K562 (cell line): ENCODE measurements at regions not wholly inside any gene's neighbourhood (a gene's known extent, or its start where the extent isn't known, plus 50 kb on each side); places are given as distances from the start of the nearest gene placed in this dataset.

Experiments used
- ATAC-seq: fragments of 200-7000 bp; cut with Tn5 transposase; 3 replicates; pipeline ENCODE4 v1.9.1; 2020; ENCODE audit warnings: moderate library complexity
- BruUV-seq: library from RNA; stranded (reverse); fragments of 400-500 nt; replicated peaks from 2 replicates; lab custom pipeline; 2021; lab: Mats Ljungman, UMichigan
- CTCF ChIA-PET: fragments of 300-600 bp; formaldehyde crosslinking; extraction: SDS; loops from one replicate; lab custom pipeline; 2021; ENCODE audit warnings: low intra/inter-chr PET ratio; lab: Yijun Ruan, JAX
- POLR2A ChIA-PET: fragments of 300-600, 350-650 bp; sonication (Branson Sonifier 250); formaldehyde crosslinking; extraction: SDS; loops from one replicate; lab custom pipeline; 2021; ENCODE audit warnings: antibody characterized with exemption, inconsistent platforms; lab: Yijun Ruan, JAX
- DNase-seq, 4 experiments: peaks; one replicate each; pipeline versions ENCODE4 v3.0.0 to v3.0.0-alpha.2; 2011 to 2018; ENCODE audit warnings: low spot score in 3 of 4, mixed read lengths in 3 of 4; ENCODE audit errors: extremely low read depth in 1 of 4
- FAIRE-seq: peaks from 2 replicates; lab custom pipeline; 2011; peaks lifted over from hg19 to GRCh38; lab: Jason Lieb, UNC
- H2AFZ ChIP-seq: 2 replicates; pipeline ENCODE4 v1.6.0; 2011; ENCODE audit warnings: low read depth, low read length, control low read depth, inconsistent platforms
- H3K27ac ChIP-seq: fragments of 200-600 bp; 3 replicates; pipeline ENCODE4 v1.8.0; 2011; ENCODE audit warnings: low read depth, mild to moderate bottlenecking, control low read depth, inconsistent platforms, low read length, moderate library complexity, mixed read lengths; ENCODE audit errors: extremely low read depth
- H3K27me3 ChIP-seq, 2 experiments: fragments of 300-600 bp in 1 of 2; 2 replicates in 1 of 2; 3 replicates in 1 of 2; pipeline versions ENCODE4 v1.6.0 to v1.8.0; 2011; ENCODE audit warnings: inconsistent platforms in 2 of 2, low read length in 2 of 2, mild to moderate bottlenecking in 1 of 2, mixed read lengths in 1 of 2, moderate library complexity in 1 of 2; ENCODE audit not compliant: control insufficient read depth in 2 of 2, insufficient read depth in 2 of 2
- H3K36me3 ChIP-seq: fragments of 300-600 bp; 3 replicates; pipeline ENCODE4 v1.8.0; 2011; ENCODE audit warnings: mild to moderate bottlenecking, low read length, inconsistent platforms; ENCODE audit not compliant: control insufficient read depth, insufficient read depth
- H3K4me1 ChIP-seq, 2 experiments: fragments of 200-600 bp in 1 of 2; replicated peaks in 1 of 2; 2 replicates in 1 of 2; 3 replicates in 1 of 2; pipeline versions ENCODE4 v1.5.1 to v1.8.0; 2011; ENCODE audit warnings: inconsistent platforms in 2 of 2, low read length in 2 of 2, mild to moderate bottlenecking in 1 of 2, mixed read lengths in 1 of 2, moderate library complexity in 1 of 2; ENCODE audit not compliant: control insufficient read depth in 2 of 2, insufficient read depth in 2 of 2
- H3K4me2 ChIP-seq: 2 replicates; pipeline ENCODE4 v1.6.1; 2011; ENCODE audit warnings: low read length, control low read depth, inconsistent platforms, mixed read lengths; ENCODE audit not compliant: insufficient read depth
- H3K4me3 ChIP-seq: fragments of 200-600 bp; sonication (generic), shearing (Covaris generic); 2 replicates; pipeline ENCODE4 v1.5.1; 2016; ENCODE audit warnings: control low read depth, inconsistent platforms
- H3K79me2 ChIP-seq: fragments of 200-600 bp; 3 replicates; pipeline ENCODE4 v1.8.0; 2011; ENCODE audit warnings: low read length, inconsistent platforms; ENCODE audit not compliant: control insufficient read depth, insufficient read depth
- H3K9ac ChIP-seq, 2 experiments: 2 replicates each; pipeline versions ENCODE4 v1.6.0 to v1.6.1; 2011; ENCODE audit warnings: low read depth in 2 of 2, low read length in 2 of 2, control low read depth in 1 of 2, inconsistent platforms in 1 of 2, mild to moderate bottlenecking in 1 of 2, mixed read lengths in 1 of 2; ENCODE audit not compliant: insufficient read depth in 1 of 2
- H3K9me1 ChIP-seq: one replicate; pipeline ENCODE4 v1.6.0; 2011; ENCODE audit warnings: inconsistent platforms, mild to moderate bottlenecking, low read length, moderate library complexity; ENCODE audit not compliant: control insufficient read depth, insufficient read depth
- H3K9me3 ChIP-seq: replicated peaks from 2 replicates; pipeline ENCODE4 v1.5.1; 2011; ENCODE audit warnings: low read depth, low read length, inconsistent platforms; ENCODE audit not compliant: control insufficient read depth, insufficient read depth
- H4K20me1 ChIP-seq: replicated peaks from 2 replicates; pipeline ENCODE4 v1.6.1; 2011; ENCODE audit warnings: low read length, inconsistent platforms, mixed read lengths; ENCODE audit not compliant: control insufficient read depth, insufficient read depth
- ARNT ChIP-seq, 2 experiments: fragments of 450-650 bp; IDR thresholded peaks; 2 replicates each; pipeline ENCODE4 v1.6.1; 2016; ENCODE audit warnings: mild to moderate bottlenecking in 1 of 2
- HEY1 ChIP-seq: fragments of 250-450 bp; sonication (Bioruptor Pico); IDR thresholded peaks from 2 replicates; pipeline ENCODE4 v1.5.0; 2020; ENCODE audit warnings: mild to moderate bottlenecking, moderate library complexity, borderline replicate concordance
- NFYB ChIP-seq: IDR thresholded peaks from 2 replicates; pipeline ENCODE4 v1.6.1; 2011; ENCODE audit warnings: mild to moderate bottlenecking, moderate library complexity; ENCODE audit not compliant: insufficient read length; ENCODE audit errors: extremely low read depth
- POLR2B ChIP-seq: fragments of 450-650 bp; IDR thresholded peaks from 2 replicates; pipeline ENCODE4 v1.6.1; 2018; ENCODE audit warnings: low read depth; ENCODE audit not compliant: partially characterized antibody
- POU5F1 ChIP-seq: fragments of 150-350 bp; IDR thresholded peaks from 2 replicates; pipeline ENCODE4 v1.6.1; 2014; ENCODE audit warnings: borderline replicate concordance, low read length, low read depth, mild to moderate bottlenecking; ENCODE audit not compliant: partially characterized antibody
- RB1 ChIP-seq: fragments of 450-650 bp; IDR thresholded peaks from 2 replicates; pipeline ENCODE4 v1.6.1; 2017; ENCODE audit warnings: low read depth, mild to moderate bottlenecking
- RBM25 ChIP-seq: fragments of 200-400 bp; formaldehyde crosslinking; IDR thresholded peaks from 2 replicates; pipeline ENCODE4 v1.6.1; 2018; ENCODE audit warnings: low read length, low read depth, moderate library complexity; ENCODE audit not compliant: severe bottlenecking
- SMARCA4 ChIP-seq: fragments of 450-650 bp; IDR thresholded peaks from 2 replicates; pipeline ENCODE4 v1.6.1; 2016
- TAF9B ChIP-seq: fragments of 450-650 bp; IDR thresholded peaks from 2 replicates; pipeline ENCODE4 v1.6.1; 2018; ENCODE audit warnings: mild to moderate bottlenecking; ENCODE audit not compliant: partially characterized antibody
- ZFPM2 ChIP-seq: fragments of 250-450 bp; sonication (Bioruptor Pico); IDR thresholded peaks from 2 replicates; pipeline ENCODE4 v1.5.1; 2022; ENCODE audit warnings: mild to moderate bottlenecking
- ZNF239 ChIP-seq: fragments of 250-450 bp; sonication (Bioruptor Pico); IDR thresholded peaks from 2 replicates; pipeline ENCODE4 v1.4.0; 2020; ENCODE audit warnings: mild to moderate bottlenecking
- WGBS: fragments of 100-300 bp; shearing (Covaris generic); methylation state at CpG from one replicate; pipeline ENCODE4 v1.1.6; 2016; ENCODE audit warnings: low coverage, mixed read lengths; ENCODE audit not compliant: insufficient coverage; ENCODE audit errors: missing lambda C conversion rate; 5-methylcytosine and 5-hydroxymethylcytosine counted together
- in situ Hi-C: fragments of 300-500 bp; cut with MboI; formaldehyde crosslinking; loops from 4 replicates; pipeline ENCODE4 v1.15.0; 2018; ENCODE audit warnings: inconsistent platforms, mixed read lengths
- intact Hi-C: fragments of 100-400 bp; cut with micrococcal nuclease; formaldehyde crosslinking; loops from 2 replicates; pipeline ENCODE4 v1.14.2; 2022
- TF ChIP-seq, protein P1 (sequence below): fragments of 200-800 bp; sonication (Bioruptor generic); IDR thresholded peaks from 2 replicates; pipeline ENCODE4 v1.6.1; 2017; ENCODE audit warnings: missing genetic modification characterization, missing compliant biosample characterization
- TF ChIP-seq, protein P2 (sequence below): fragments of 450-650 bp; IDR thresholded peaks from 2 replicates; pipeline ENCODE4 v1.7.0; 2016; ENCODE audit warnings: borderline replicate concordance
- TF ChIP-seq, protein P3 (sequence below): sonication (generic); formaldehyde crosslinking; IDR thresholded peaks from 2 replicates; pipeline ENCODE4 v1.8.0; 2022; ENCODE audit warnings: mild to moderate bottlenecking, missing genetic modification reagents, borderline replicate concordance

DNA sequence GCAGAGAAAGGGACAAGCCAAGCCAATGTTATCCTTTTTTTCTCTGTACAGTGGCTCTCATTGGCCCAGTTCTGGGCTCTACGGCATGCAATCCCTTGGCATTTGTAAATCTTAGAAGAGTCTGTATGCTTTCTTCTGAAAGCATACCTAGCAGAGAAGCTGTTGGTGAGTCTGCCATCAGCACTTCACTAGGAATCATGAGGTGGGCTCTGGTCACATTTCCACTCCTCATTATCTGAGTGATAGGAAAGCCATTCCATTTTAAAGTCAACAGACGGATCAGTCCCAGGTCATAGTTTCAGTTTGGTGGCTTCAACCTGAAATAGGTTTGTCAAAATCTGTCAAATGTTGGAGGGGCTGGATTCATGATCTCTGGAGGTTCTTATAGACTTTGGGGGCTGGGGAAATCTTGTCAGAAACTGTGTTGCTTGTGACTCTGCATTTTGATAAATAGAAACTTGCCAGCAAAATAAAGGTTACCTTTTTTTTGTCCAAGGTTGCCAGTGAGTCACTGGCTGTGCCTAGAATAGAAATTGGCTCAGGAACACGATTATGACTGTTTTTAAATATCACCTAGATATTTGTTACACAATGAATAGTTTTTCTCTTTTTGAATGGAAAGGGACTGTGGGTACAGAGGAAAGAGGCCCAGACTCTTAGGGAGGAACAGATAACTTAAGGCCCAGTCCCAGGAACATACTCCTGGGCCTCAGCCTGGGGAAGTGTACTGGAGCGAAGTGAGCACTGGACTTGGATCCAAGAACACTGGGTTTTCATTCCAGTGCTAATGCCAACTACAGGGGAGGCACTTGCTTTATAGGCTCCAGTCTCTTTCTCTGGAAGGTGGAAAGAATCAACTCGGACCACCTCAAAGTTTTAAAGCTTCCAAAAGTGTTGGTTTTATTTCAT lies 183.1 kb downstream of the NMUR2 start (continued):
- TF ChIP-seq, protein P1, sequence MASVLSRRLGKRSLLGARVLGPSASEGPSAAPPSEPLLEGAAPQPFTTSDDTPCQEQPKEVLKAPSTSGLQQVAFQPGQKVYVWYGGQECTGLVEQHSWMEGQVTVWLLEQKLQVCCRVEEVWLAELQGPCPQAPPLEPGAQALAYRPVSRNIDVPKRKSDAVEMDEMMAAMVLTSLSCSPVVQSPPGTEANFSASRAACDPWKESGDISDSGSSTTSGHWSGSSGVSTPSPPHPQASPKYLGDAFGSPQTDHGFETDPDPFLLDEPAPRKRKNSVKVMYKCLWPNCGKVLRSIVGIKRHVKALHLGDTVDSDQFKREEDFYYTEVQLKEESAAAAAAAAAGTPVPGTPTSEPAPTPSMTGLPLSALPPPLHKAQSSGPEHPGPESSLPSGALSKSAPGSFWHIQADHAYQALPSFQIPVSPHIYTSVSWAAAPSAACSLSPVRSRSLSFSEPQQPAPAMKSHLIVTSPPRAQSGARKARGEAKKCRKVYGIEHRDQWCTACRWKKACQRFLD (CRISPR knock-in tag) = no peak
- TF ChIP-seq RBM25 = no peak
- no peak for TF ChIP-seq POLR2B
- TF ChIP-seq, all 486 proteins: peak for 0

DNA sequence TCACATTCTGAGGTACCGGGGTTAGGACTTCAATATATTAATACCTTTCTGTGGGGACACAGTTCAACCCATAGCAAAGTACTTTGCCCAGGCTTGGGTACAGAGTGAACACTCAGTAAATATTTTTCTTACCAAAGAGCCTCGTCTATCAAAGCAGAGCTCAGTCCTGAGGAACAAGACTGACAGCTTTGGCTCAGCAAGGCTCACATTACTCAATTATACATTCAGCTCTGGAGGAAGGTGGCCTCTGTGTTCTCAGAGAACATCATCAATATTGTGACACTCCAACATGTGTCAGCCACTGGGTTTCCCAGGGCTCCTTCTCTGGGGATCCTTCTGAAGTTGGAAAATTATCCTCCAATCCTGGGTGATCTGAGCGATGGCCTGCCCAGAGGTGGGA lies 186.4 kb downstream of the NMUR2 start:
- intact Hi-C loops (no loop called here), in situ Hi-C loops (no loop called here)
- no peaks in the 10 kb centered on the region for H3K4me1 ChIP-seq
- H3K9ac ChIP-seq = no peak overlapping the region
- 0% methylated on average over 3 of the region's 3 CpGs for WGBS
- H3K27me3 ChIP-seq = no peaks in the 10 kb centered on the region
- CTCF ChIA-PET = no interaction called here
- ATAC-seq = no peak
- H2AFZ ChIP-seq = no peak overlapping the region
- H4K20me1 ChIP-seq = no peaks in the 10 kb centered on the region
- TF ChIP-seq NFYB (no peak), TAF9B (no peak), RB1 (no peak), POU5F1 (no peak), SMARCA4 (no peak), ZFPM2 (CRISPR knock-in tag) (no peak), HEY1 (CRISPR knock-in tag) (no peak), ZNF239 (CRISPR knock-in tag) (no peak), ARNT (IDR thresholded peaks at IDR 0.05) (no peak)
- TF ChIP-seq, protein P2, sequence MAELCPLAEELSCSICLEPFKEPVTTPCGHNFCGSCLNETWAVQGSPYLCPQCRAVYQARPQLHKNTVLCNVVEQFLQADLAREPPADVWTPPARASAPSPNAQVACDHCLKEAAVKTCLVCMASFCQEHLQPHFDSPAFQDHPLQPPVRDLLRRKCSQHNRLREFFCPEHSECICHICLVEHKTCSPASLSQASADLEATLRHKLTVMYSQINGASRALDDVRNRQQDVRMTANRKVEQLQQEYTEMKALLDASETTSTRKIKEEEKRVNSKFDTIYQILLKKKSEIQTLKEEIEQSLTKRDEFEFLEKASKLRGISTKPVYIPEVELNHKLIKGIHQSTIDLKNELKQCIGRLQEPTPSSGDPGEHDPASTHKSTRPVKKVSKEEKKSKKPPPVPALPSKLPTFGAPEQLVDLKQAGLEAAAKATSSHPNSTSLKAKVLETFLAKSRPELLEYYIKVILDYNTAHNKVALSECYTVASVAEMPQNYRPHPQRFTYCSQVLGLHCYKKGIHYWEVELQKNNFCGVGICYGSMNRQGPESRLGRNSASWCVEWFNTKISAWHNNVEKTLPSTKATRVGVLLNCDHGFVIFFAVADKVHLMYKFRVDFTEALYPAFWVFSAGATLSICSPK = no peak
- TF ChIP-seq, protein P3, sequence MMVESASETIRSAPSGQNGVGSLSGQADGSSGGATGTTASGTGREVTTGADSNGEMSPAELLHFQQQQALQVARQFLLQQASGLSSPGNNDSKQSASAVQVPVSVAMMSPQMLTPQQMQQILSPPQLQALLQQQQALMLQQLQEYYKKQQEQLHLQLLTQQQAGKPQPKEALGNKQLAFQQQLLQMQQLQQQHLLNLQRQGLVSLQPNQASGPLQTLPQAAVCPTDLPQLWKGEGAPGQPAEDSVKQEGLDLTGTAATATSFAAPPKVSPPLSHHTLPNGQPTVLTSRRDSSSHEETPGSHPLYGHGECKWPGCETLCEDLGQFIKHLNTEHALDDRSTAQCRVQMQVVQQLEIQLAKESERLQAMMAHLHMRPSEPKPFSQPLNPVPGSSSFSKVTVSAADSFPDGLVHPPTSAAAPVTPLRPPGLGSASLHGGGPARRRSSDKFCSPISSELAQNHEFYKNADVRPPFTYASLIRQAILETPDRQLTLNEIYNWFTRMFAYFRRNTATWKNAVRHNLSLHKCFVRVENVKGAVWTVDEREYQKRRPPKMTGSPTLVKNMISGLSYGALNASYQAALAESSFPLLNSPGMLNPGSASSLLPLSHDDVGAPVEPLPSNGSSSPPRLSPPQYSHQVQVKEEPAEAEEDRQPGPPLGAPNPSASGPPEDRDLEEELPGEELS (CRISPR knock-in tag) = no peak
- H3K4me3 ChIP-seq = no peak overlapping the region
- no peaks in the 10 kb centered on the region for H3K36me3 ChIP-seq
- H3K9me1 ChIP-seq = no peaks in the 10 kb centered on the region
- no peaks in the 10 kb centered on the region for H3K9me3 ChIP-seq
- H3K4me2 ChIP-seq = no peak overlapping the region
- no peaks in the 10 kb centered on the region for H3K79me2 ChIP-seq
- DNase-seq = no peak
- no peak for FAIRE-seq
- BruUV-seq = no TSS peak
- H3K27ac ChIP-seq = no peak overlapping the region
- POLR2A ChIA-PET = interaction anchor here (1.1 kb wide), 1 partner anchor 9 kb away, joined by 3 read pairs; no protein-coding TSS in a partner anchor
